DOHH2 (cell line): ENCODE measurements at regions not wholly inside any gene's neighbourhood (a gene's known extent, or its start where the extent isn't known, plus 50 kb on each side); places are given as distances from the start of the nearest gene placed in this dataset.

ENCODE experiments used
- EZH2phosphoT487 ChIP-seq: fragments of 200-600 bp; sonication (generic); IDR thresholded peaks from 2 replicates; pipeline ENCODE4 v1.6.1; 2017; ENCODE audit warnings: borderline replicate concordance, mild to moderate bottlenecking, antibody characterized with exemption, low read length, moderate library complexity, mixed read lengths
- TF ChIP-seq, protein P1 (sequence below): fragments of 200-600 bp; sonication (generic); IDR thresholded peaks from one replicate; pipeline ENCODE4 v1.5.1; 2014; ENCODE audit warnings: antibody characterized with exemption, mild to moderate bottlenecking, low read depth, low read length; ENCODE audit not compliant: poor library complexity, severe bottlenecking

DNA sequence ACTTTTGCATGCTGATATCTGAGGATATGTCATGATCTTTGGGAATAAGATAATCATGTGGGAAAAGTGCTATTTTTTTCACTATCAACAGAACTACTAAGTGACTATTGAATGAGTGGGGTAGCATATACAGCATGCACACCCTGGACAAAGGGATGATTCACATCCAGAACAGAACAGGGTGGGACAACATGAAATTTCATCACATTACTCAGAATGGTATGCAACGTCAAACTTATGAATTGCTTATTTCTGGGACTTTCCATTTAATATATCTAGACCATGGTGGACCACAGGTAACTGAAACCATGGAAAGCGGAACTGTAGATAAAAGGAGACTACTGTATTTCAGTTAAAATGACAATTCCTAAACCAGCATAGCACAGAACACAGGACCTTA lies 370.0 kb downstream of the HINT1 start:
- TF ChIP-seq, protein P1, sequence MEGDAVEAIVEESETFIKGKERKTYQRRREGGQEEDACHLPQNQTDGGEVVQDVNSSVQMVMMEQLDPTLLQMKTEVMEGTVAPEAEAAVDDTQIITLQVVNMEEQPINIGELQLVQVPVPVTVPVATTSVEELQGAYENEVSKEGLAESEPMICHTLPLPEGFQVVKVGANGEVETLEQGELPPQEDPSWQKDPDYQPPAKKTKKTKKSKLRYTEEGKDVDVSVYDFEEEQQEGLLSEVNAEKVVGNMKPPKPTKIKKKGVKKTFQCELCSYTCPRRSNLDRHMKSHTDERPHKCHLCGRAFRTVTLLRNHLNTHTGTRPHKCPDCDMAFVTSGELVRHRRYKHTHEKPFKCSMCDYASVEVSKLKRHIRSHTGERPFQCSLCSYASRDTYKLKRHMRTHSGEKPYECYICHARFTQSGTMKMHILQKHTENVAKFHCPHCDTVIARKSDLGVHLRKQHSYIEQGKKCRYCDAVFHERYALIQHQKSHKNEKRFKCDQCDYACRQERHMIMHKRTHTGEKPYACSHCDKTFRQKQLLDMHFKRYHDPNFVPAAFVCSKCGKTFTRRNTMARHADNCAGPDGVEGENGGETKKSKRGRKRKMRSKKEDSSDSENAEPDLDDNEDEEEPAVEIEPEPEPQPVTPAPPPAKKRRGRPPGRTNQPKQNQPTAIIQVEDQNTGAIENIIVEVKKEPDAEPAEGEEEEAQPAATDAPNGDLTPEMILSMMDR = no peak
- no peak for TF ChIP-seq EZH2phosphoT487
